IMR-90 (cell line): ENCODE measurements at regions not wholly inside any gene's neighbourhood (a gene's known extent, or its start where the extent isn't known, plus 50 kb on each side); places are given as distances from the start of the nearest gene placed in this dataset.

Experiments used
- ATAC-seq: fragments of 200-7000 bp; cut with Tn5 transposase; 2 replicates; pipeline ENCODE4 v1.9.1; 2020; ENCODE audit warnings: low read depth, mild to moderate bottlenecking, moderate library complexity
- BruUV-seq: library from RNA; stranded (reverse); fragments of 400-500 nt; replicated peaks from 2 replicates; lab custom pipeline; 2021; lab: Mats Ljungman, UMichigan
- CTCF ChIA-PET: fragments of 300-600 bp; formaldehyde crosslinking; extraction: SDS; loops from one replicate; lab custom pipeline; 2021; ENCODE audit warnings: antibody characterized with exemption; lab: Yijun Ruan, JAX
- POLR2A ChIA-PET: fragments of 300-600 bp; sonication (Branson Sonifier 250); formaldehyde crosslinking; loops from one replicate; lab custom pipeline; 2022; ENCODE audit warnings: antibody characterized with exemption; ENCODE audit not compliant: unreplicated experiment; lab: Charles Lee
- DNase-seq: peaks from one replicate; pipeline ENCODE4 v3.0.0; 2013
- H2AFZ ChIP-seq: replicated peaks from 2 replicates; pipeline ENCODE3; 2013; ENCODE audit warnings: low read length, mild to moderate bottlenecking; ENCODE audit not compliant: poor library complexity
- H2AK5ac ChIP-seq: 2 replicates; pipeline ENCODE4 v1.6.1; 2013; ENCODE audit warnings: low read depth, low read length, inconsistent platforms
- H2AK9ac ChIP-seq: replicated peaks from 2 replicates; pipeline ENCODE3; 2013; ENCODE audit warnings: mild to moderate bottlenecking, low read depth, low read length, moderate library complexity; ENCODE audit not compliant: poor library complexity
- H2BK120ac ChIP-seq: 2 replicates; pipeline ENCODE4 v1.6.1; 2013; ENCODE audit warnings: low read depth, low read length, inconsistent platforms
- H2BK15ac ChIP-seq: 3 replicates; pipeline ENCODE4 v1.6.1; 2013; ENCODE audit warnings: low read depth, low read length, inconsistent platforms
- H2BK20ac ChIP-seq: 2 replicates; pipeline ENCODE4 v1.6.1; 2013; ENCODE audit warnings: low read depth, mild to moderate bottlenecking, inconsistent platforms, low read length, moderate library complexity
- H2BK5ac ChIP-seq: 2 replicates; pipeline ENCODE4 v1.6.1; 2013; ENCODE audit warnings: mild to moderate bottlenecking, low read depth, low read length, inconsistent platforms; ENCODE audit not compliant: poor library complexity, severe bottlenecking
- H3K14ac ChIP-seq: replicated peaks from 2 replicates; pipeline ENCODE4 v1.6.1; 2013; ENCODE audit warnings: low read depth, low read length, inconsistent platforms
- H3K18ac ChIP-seq: 2 replicates; pipeline ENCODE4 v1.6.1; 2013; ENCODE audit warnings: low read depth, low read length, control low read depth
- H3K23ac ChIP-seq: 2 replicates; pipeline ENCODE4 v1.6.1; 2013; ENCODE audit warnings: low read depth, low read length, inconsistent platforms
- H3K27ac ChIP-seq: 2 replicates; pipeline ENCODE4 v1.5.1; 2013; ENCODE audit warnings: mild to moderate bottlenecking, control low read depth, low read length; ENCODE audit not compliant: insufficient read depth
- H3K27me3 ChIP-seq: 2 replicates; pipeline ENCODE4 v1.6.1; 2013; ENCODE audit warnings: low read length; ENCODE audit not compliant: control insufficient read depth, insufficient read depth
- H3K36me3 ChIP-seq: 2 replicates; pipeline ENCODE4 v1.6.1; 2013; ENCODE audit warnings: low read length, mixed read lengths; ENCODE audit not compliant: control insufficient read depth, insufficient read depth
- H3K4ac ChIP-seq: 2 replicates; pipeline ENCODE4 v1.6.1; 2013; ENCODE audit warnings: low read depth, low read length, inconsistent platforms
- H3K4me1 ChIP-seq: 2 replicates; pipeline ENCODE4 v1.6.1; 2013; ENCODE audit warnings: low read length, mixed read lengths; ENCODE audit not compliant: control insufficient read depth, insufficient read depth
- H3K4me2 ChIP-seq: 2 replicates; pipeline ENCODE4 v1.6.1; 2013; ENCODE audit warnings: low read depth, mild to moderate bottlenecking, control low read depth, low read length, moderate library complexity
- H3K4me3 ChIP-seq: 2 replicates; pipeline ENCODE4 v1.5.1; 2013; ENCODE audit warnings: low read depth, mild to moderate bottlenecking, control low read depth, low read length, moderate library complexity; ENCODE audit not compliant: insufficient read depth
- H3K56ac ChIP-seq: 2 replicates; pipeline ENCODE4 v1.6.1; 2013; ENCODE audit warnings: low read length, inconsistent platforms; ENCODE audit not compliant: insufficient read depth; ENCODE audit errors: extremely low read depth
- H3K79me1 ChIP-seq, 2 experiments: 2 replicates each; pipeline ENCODE4 v1.6.1; 2013; ENCODE audit warnings: low read length in 2 of 2, inconsistent platforms in 1 of 2, low read depth in 1 of 2
- H3K9ac ChIP-seq: 2 replicates; pipeline ENCODE4 v1.6.1; 2013; ENCODE audit warnings: low read depth, low read length, control low read depth
- H3K9me1 ChIP-seq: 2 replicates; pipeline ENCODE4 v1.6.1; 2013; ENCODE audit warnings: low read length, inconsistent platforms; ENCODE audit not compliant: insufficient read depth
- H3K9me3 ChIP-seq: 2 replicates; pipeline ENCODE4 v1.6.1; 2013; ENCODE audit warnings: low read length; ENCODE audit not compliant: control insufficient read depth, insufficient read depth
- H4K20me1 ChIP-seq: 2 replicates; pipeline ENCODE4 v1.6.1; 2013; ENCODE audit warnings: low read length, inconsistent platforms; ENCODE audit not compliant: insufficient read depth
- H4K5ac ChIP-seq: 2 replicates; pipeline ENCODE4 v1.6.1; 2013; ENCODE audit warnings: mild to moderate bottlenecking, low read depth, low read length, control low read depth
- H4K8ac ChIP-seq, 2 experiments: 2 replicates each; pipeline ENCODE4 v1.6.1; 2013; ENCODE audit warnings: low read depth in 2 of 2, low read length in 2 of 2, control low read depth in 1 of 2, inconsistent platforms in 1 of 2
- H4K91ac ChIP-seq: 2 replicates; pipeline ENCODE4 v1.6.1; 2013; ENCODE audit warnings: low read depth, low read length, inconsistent platforms; ENCODE audit not compliant: insufficient read depth
- CEBPB ChIP-seq: IDR thresholded peaks from 2 replicates; pipeline ENCODE4 v1.6.1; 2012; ENCODE audit warnings: low read depth, low read length, improper control_type of control experiment
- MAZ ChIP-seq: IDR thresholded peaks from 2 replicates; pipeline ENCODE4 v1.6.1; 2012; ENCODE audit warnings: low read depth, mild to moderate bottlenecking, low read length, improper control_type of control experiment, moderate library complexity, borderline replicate concordance
- WGBS, 2 experiments: methylation state at CpG; one replicate each; pipeline versions ENCODE4 v1.1.5 to v1.1.7; 2013; ENCODE audit warnings: missing lambda C conversion rate in 2 of 2; ENCODE audit not compliant: insufficient read length in 1 of 2; ENCODE audit errors: extremely low coverage in 2 of 2; 5-methylcytosine and 5-hydroxymethylcytosine counted together
- dilution Hi-C: fragments of 300-500 bp; cut with HindIII; formaldehyde crosslinking; loops from one replicate; pipeline ENCODE4 v1.14.3; 2018; ENCODE audit warnings: low sequenced_read_pairs; ENCODE audit not compliant: unreplicated experiment
- in situ Hi-C: fragments of 300-500 bp; cut with MboI; formaldehyde crosslinking; loops from 3 replicates; pipeline ENCODE4 v1.14.3; 2019; ENCODE audit warnings: low sequenced_read_pairs, inconsistent platforms, mixed read lengths
- intact Hi-C: fragments of 100-400 bp; cut with micrococcal nuclease; formaldehyde crosslinking; loops from 2 replicates; pipeline ENCODE4 v1.10.0; 2022

- DNase-seq, result no peak
- Histone ChIP-seq H3K56ac (no peak overlapping the region), H2BK15ac (no peak overlapping the region), H3K9ac (no peak overlapping the region), H2AK5ac (no peak overlapping the region), H3K27ac (no peak overlapping the region), H3K18ac (no peak overlapping the region), H3K9me1 (no peaks in the 10 kb centered on the region), H2AK9ac (no peak overlapping the region), H3K14ac (no peak overlapping the region), H3K23ac (no peak overlapping the region), H3K79me1 (no peaks in the 10 kb centered on the region), H2BK5ac (no peak overlapping the region), H3K36me3 (no peaks in the 10 kb centered on the region), H4K91ac (no peak overlapping the region), H2BK20ac (no peak overlapping the region), H3K9me3 (peaks cover 4% of the 10 kb centered on the region; the same call in 1 of the 2 replicates), H2AFZ (no peak overlapping the region), H2BK120ac (no peak overlapping the region), H4K20me1 (no peaks in the 10 kb centered on the region), H3K4me2 (no peak overlapping the region), H3K4me3 (no peak overlapping the region), H3K4ac (no peak overlapping the region), H4K8ac (no peak overlapping the region), H3K4me1 (no peaks in the 10 kb centered on the region), H4K5ac (no peak overlapping the region), H3K27me3 (no peaks in the 10 kb centered on the region)
- POLR2A ChIA-PET, result no interaction called here
- intact Hi-C loops (no loop called here), in situ Hi-C loops (no loop called here), dilution Hi-C loops (no loop called here)
- CTCF ChIA-PET, result no interaction called here
- no TSS peak for BruUV-seq
- no peak for ATAC-seq
- WGBS, 2 experiments, result no CpG with 5 or more reads among the region's 3 CpGs
- TF ChIP-seq CEBPB, result no peak
- no peak for TF ChIP-seq MAZ
These were observed 421.4 kb downstream of the TMA16 start for GRCh38 chr4:163915896-163916295.
